ENCODE measurements at regions not wholly inside any gene's neighbourhood (a gene's known extent, or its start where the extent isn't known, plus 50 kb on each side); places are given as distances from the start of the nearest gene placed in this dataset.

DNA sequence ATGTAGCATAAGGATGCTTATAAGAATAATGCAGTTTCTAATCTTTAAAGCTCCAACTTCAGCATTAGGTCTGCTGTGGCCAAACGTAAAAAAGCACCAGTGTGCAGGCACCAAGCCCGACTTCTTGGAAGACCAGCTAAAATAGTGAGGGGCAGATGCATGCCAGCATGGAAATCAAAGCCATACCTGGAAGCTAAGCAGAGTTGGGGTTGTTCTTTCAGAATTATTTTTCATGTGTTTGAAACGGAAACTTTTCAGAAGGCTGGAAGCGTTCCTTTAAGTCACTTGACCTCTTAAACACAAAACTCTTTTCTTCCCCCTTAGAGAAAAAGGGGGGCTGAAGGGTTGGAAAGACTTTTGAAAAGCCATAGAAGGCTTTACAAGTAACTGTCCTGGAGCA lies 329.2 kb upstream of the C1orf87 start:
- Histone ChIP-seq H3K36me3 (ENCODE audit: control insufficient read depth in 2 of 3, insufficient read depth in 3 of 3, low read length in 3 of 3) (no peaks in the 10 kb centered on the region), H3K9ac (ENCODE audit: low read length in 3 of 3) (no peak overlapping the region), H3K9me3 (ENCODE audit: control insufficient read depth in 2 of 3, insufficient read depth in 1 of 3, low read length in 3 of 3) (no peaks in the 10 kb centered on the region), H3K27me3 (ENCODE audit: control insufficient read depth, insufficient read depth, low read length) (no peaks in the 10 kb centered on the region), H3K4me3 (ENCODE audit: low read length in 3 of 3) (no peak overlapping the region), H3K4me1 (ENCODE audit: control insufficient read depth in 2 of 3, insufficient read depth in 2 of 3, low read depth in 1 of 3, low read length in 3 of 3) (no peaks in the 10 kb centered on the region), H3K27ac (ENCODE audit: low read depth in 2 of 2, low read length in 2 of 2) (no peak overlapping the region)
- FAIRE-seq, result no peak
- DNase-seq, result no peak
- TF ChIP-seq, protein P1, sequence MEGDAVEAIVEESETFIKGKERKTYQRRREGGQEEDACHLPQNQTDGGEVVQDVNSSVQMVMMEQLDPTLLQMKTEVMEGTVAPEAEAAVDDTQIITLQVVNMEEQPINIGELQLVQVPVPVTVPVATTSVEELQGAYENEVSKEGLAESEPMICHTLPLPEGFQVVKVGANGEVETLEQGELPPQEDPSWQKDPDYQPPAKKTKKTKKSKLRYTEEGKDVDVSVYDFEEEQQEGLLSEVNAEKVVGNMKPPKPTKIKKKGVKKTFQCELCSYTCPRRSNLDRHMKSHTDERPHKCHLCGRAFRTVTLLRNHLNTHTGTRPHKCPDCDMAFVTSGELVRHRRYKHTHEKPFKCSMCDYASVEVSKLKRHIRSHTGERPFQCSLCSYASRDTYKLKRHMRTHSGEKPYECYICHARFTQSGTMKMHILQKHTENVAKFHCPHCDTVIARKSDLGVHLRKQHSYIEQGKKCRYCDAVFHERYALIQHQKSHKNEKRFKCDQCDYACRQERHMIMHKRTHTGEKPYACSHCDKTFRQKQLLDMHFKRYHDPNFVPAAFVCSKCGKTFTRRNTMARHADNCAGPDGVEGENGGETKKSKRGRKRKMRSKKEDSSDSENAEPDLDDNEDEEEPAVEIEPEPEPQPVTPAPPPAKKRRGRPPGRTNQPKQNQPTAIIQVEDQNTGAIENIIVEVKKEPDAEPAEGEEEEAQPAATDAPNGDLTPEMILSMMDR (IDR thresholded peaks at IDR 0.05; ENCODE audit: borderline replicate concordance, extremely low read depth, insufficient read depth), result no peak
- intact Hi-C loops (cut with DNase I), result no loop called here

DNA sequence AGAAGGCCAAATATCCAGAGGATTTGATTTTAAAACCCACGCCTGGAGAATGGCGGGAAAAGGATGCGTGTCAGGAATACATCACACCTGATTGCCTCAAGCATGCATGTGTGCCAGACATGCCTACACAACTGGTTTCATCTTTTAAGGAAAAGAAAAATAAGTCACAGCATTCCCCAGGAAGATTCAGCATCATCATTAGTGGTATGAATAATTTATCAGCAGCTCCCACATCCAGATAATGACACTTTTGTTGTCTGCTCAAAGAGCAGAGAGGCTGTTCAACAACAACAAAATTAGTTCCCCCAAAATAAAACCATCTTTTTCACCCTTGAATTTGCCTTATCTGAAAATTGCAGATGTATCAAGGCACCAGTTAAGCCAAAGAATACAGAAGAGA lies 328.6 kb upstream of the C1orf87 start:
- DNase-seq, result no peak
- H3K4me1 ChIP-seq (ENCODE audit: control insufficient read depth in 2 of 3, insufficient read depth in 2 of 3, low read depth in 1 of 3, low read length in 3 of 3), result no peaks in the 10 kb centered on the region
- H3K36me3 ChIP-seq (ENCODE audit: control insufficient read depth in 2 of 3, insufficient read depth in 3 of 3, low read length in 3 of 3), result no peaks in the 10 kb centered on the region
- no peak overlapping the region for H3K27ac ChIP-seq (ENCODE audit: low read depth in 2 of 2, low read length in 2 of 2)
- H3K27me3 ChIP-seq (ENCODE audit: control insufficient read depth, insufficient read depth, low read length), result no peaks in the 10 kb centered on the region
- no peak for FAIRE-seq
- H3K4me3 ChIP-seq (ENCODE audit: low read length in 3 of 3), result no peak overlapping the region
- no peaks in the 10 kb centered on the region for H3K9me3 ChIP-seq (ENCODE audit: control insufficient read depth in 2 of 3, insufficient read depth in 1 of 3, low read length in 3 of 3)
- no peak overlapping the region for H3K9ac ChIP-seq (ENCODE audit: low read length in 3 of 3)
- intact Hi-C loops (cut with DNase I), result no loop called here
- TF ChIP-seq, protein P1 (IDR thresholded peaks at IDR 0.05; ENCODE audit: borderline replicate concordance, extremely low read depth, insufficient read depth), result no peak

DNA sequence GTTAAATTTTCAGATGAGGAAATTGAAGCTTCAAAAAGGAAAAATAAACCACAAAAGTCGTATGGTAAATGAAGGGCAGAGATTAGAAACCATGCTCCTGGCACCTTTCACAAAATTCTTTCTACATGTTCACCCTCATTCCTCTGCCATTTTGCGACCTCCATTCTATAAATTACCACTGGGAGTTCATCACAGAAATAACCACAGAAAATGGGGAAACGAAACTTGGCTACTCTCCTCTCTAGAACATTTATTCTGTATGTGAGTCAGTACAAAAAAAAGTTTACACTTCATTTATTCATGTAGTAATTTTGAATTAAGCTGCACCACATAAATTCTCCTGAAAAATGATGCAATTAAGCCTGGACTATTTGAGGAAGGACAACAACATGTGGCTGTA lies 320.9 kb upstream of the C1orf87 start:
- H3K36me3 ChIP-seq (ENCODE audit: control insufficient read depth in 2 of 3, insufficient read depth in 3 of 3, low read length in 3 of 3), result no peaks in the 10 kb centered on the region
- intact Hi-C loops (cut with DNase I), result no loop called here
- FAIRE-seq, result no peak

More for the DNA sequence above, 320.9 kb upstream of the C1orf87 start:
- Histone ChIP-seq H3K27ac (ENCODE audit: low read depth in 2 of 2, low read length in 2 of 2) (no peak overlapping the region), H3K4me1 (ENCODE audit: control insufficient read depth in 2 of 3, insufficient read depth in 2 of 3, low read depth in 1 of 3, low read length in 3 of 3) (no peaks in the 10 kb centered on the region), H3K27me3 (ENCODE audit: control insufficient read depth, insufficient read depth, low read length) (no peaks in the 10 kb centered on the region), H3K9ac (ENCODE audit: low read length in 3 of 3) (no peak overlapping the region), H3K4me3 (ENCODE audit: low read length in 3 of 3) (no peak overlapping the region), H3K9me3 (ENCODE audit: control insufficient read depth in 2 of 3, insufficient read depth in 1 of 3, low read length in 3 of 3) (no peaks in the 10 kb centered on the region)
- TF ChIP-seq, protein P1 (IDR thresholded peaks at IDR 0.05; ENCODE audit: borderline replicate concordance, extremely low read depth, insufficient read depth), result no peak
- no peak for DNase-seq
